ENCODE measurements at regions not wholly inside any gene's neighbourhood (a gene's known extent, or its start where the extent isn't known, plus 50 kb on each side); places are given as distances from the start of the nearest gene placed in this dataset.
"Not testable (repeated sequence)": the region's sequence is repeated elsewhere in the genome, so short reads cannot be mapped to it uniquely, and the experiment has no call there.

GRCh38 chr1:143870388-143870787 is 101.4 kb downstream of the FAM72C start:
- H3K27me3 ChIP-seq (ENCODE audit: low read depth); H3K27ac ChIP-seq (replicated peaks); DNase-seq; H3K4me1 ChIP-seq; H3K36me3 ChIP-seq; H3K4me3 ChIP-seq; H3K9me3 ChIP-seq (replicated peaks); intact Hi-C loops (cut with micrococcal nuclease): not testable (repeated sequence)

- DNase-seq; H3K36me3 ChIP-seq; intact Hi-C loops (cut with micrococcal nuclease); H3K9me3 ChIP-seq (replicated peaks); H3K4me3 ChIP-seq; H3K4me1 ChIP-seq; H3K27ac ChIP-seq (replicated peaks); H3K27me3 ChIP-seq (ENCODE audit: low read depth): not testable (repeated sequence)
Measured at GRCh38 chr1:143867590-143868220, 104.1 kb downstream of the FAM72C start.

GRCh38 chr1:143863901-143864520 is 107.8 kb downstream of the FAM72C start:
- DNase-seq; intact Hi-C loops (cut with micrococcal nuclease); H3K36me3 ChIP-seq; H3K27ac ChIP-seq (replicated peaks); H3K27me3 ChIP-seq (ENCODE audit: low read depth); H3K4me3 ChIP-seq; H3K9me3 ChIP-seq (replicated peaks); H3K4me1 ChIP-seq: not testable (repeated sequence)

- H3K27ac ChIP-seq (replicated peaks); H3K4me3 ChIP-seq; H3K4me1 ChIP-seq; H3K27me3 ChIP-seq (ENCODE audit: low read depth); H3K9me3 ChIP-seq (replicated peaks); DNase-seq; H3K36me3 ChIP-seq; intact Hi-C loops (cut with micrococcal nuclease): not testable (repeated sequence)
Measured at GRCh38 chr1:143862722-143863121, 109.1 kb downstream of the FAM72C start.

- H3K36me3 ChIP-seq; H3K4me1 ChIP-seq; H3K9me3 ChIP-seq (replicated peaks); H3K4me3 ChIP-seq; H3K27me3 ChIP-seq (ENCODE audit: low read depth); DNase-seq; intact Hi-C loops (cut with micrococcal nuclease); H3K27ac ChIP-seq (replicated peaks): not testable (repeated sequence)
Measured at GRCh38 chr1:143861306-143861705, 110.5 kb downstream of the FAM72C start.

GRCh38 chr1:143855867-143856266 is 115.9 kb downstream of the FAM72C start:
- H3K9me3 ChIP-seq (replicated peaks); H3K36me3 ChIP-seq; intact Hi-C loops (cut with micrococcal nuclease); DNase-seq; H3K4me1 ChIP-seq; H3K27me3 ChIP-seq (ENCODE audit: low read depth); H3K4me3 ChIP-seq; H3K27ac ChIP-seq (replicated peaks): not testable (repeated sequence)

GRCh38 chr1:143854069-143854468 is 117.7 kb downstream of the FAM72C start:
- DNase-seq; intact Hi-C loops (cut with micrococcal nuclease): not testable (repeated sequence)

GRCh38 chr1:143850637-143851036 is 121.1 kb downstream of the FAM72C start:
- H3K36me3 ChIP-seq; intact Hi-C loops (cut with micrococcal nuclease); H3K27me3 ChIP-seq (ENCODE audit: low read depth); H3K27ac ChIP-seq (replicated peaks); DNase-seq; H3K4me1 ChIP-seq; H3K4me3 ChIP-seq: not testable (repeated sequence)
- peaks cover 14% of the 10 kb centered on the region for H3K9me3 ChIP-seq (replicated peaks)

More at GRCh38 chr1:143854069-143854468, 117.7 kb downstream of the FAM72C start:
- not testable (repeated sequence) for H3K27me3 ChIP-seq (ENCODE audit: low read depth); H3K4me3 ChIP-seq; H3K4me1 ChIP-seq; H3K27ac ChIP-seq (replicated peaks); H3K36me3 ChIP-seq
- peaks cover 14% of the 10 kb centered on the region for H3K9me3 ChIP-seq (replicated peaks)

GRCh38 chr1:143848859-143849258 is 122.9 kb downstream of the FAM72C start:
- peaks cover 14% of the 10 kb centered on the region for H3K9me3 ChIP-seq (replicated peaks)
- H3K27me3 ChIP-seq (ENCODE audit: low read depth); DNase-seq; H3K4me3 ChIP-seq; H3K36me3 ChIP-seq; intact Hi-C loops (cut with micrococcal nuclease); H3K27ac ChIP-seq (replicated peaks); H3K4me1 ChIP-seq: not testable (repeated sequence)

GRCh38 chr1:143845193-143845592 is 126.6 kb downstream of the FAM72C start:
- intact Hi-C loops (cut with micrococcal nuclease): not testable (repeated sequence)

GRCh38 chr1:143842058-143842457 is 129.7 kb downstream of the FAM72C start:
- peaks cover 28% of the 10 kb centered on the region for H3K27me3 ChIP-seq (ENCODE audit: low read depth)
- H3K9me3 ChIP-seq (replicated peaks); H3K36me3 ChIP-seq; H3K27ac ChIP-seq (replicated peaks); H3K4me3 ChIP-seq; intact Hi-C loops (cut with micrococcal nuclease); DNase-seq; H3K4me1 ChIP-seq: not testable (repeated sequence)

More at GRCh38 chr1:143845193-143845592, 126.6 kb downstream of the FAM72C start:
- H3K9me3 ChIP-seq (replicated peaks); H3K4me1 ChIP-seq; H3K36me3 ChIP-seq; DNase-seq; H3K27ac ChIP-seq (replicated peaks); H3K4me3 ChIP-seq; H3K27me3 ChIP-seq (ENCODE audit: low read depth): not testable (repeated sequence)

GRCh38 chr1:143839182-143839581 is 132.6 kb downstream of the FAM72C start:
- H3K4me3 ChIP-seq; intact Hi-C loops (cut with micrococcal nuclease); H3K4me1 ChIP-seq; DNase-seq; H3K36me3 ChIP-seq; H3K9me3 ChIP-seq (replicated peaks); H3K27ac ChIP-seq (replicated peaks): not testable (repeated sequence)
- H3K27me3 ChIP-seq (ENCODE audit: low read depth): peaks cover 28% of the 10 kb centered on the region

- H3K9me3 ChIP-seq (replicated peaks); H3K27ac ChIP-seq (replicated peaks); DNase-seq; H3K4me1 ChIP-seq; H3K36me3 ChIP-seq; intact Hi-C loops (cut with micrococcal nuclease); H3K4me3 ChIP-seq: not testable (repeated sequence)
- H3K27me3 ChIP-seq (ENCODE audit: low read depth): peaks cover 28% of the 10 kb centered on the region
Measured at GRCh38 chr1:143838598-143838929, 133.2 kb downstream of the FAM72C start.

- H3K36me3 ChIP-seq; intact Hi-C loops (cut with micrococcal nuclease); H3K9me3 ChIP-seq (replicated peaks); H3K4me3 ChIP-seq; H3K27ac ChIP-seq (replicated peaks); H3K4me1 ChIP-seq; DNase-seq: not testable (repeated sequence)
- H3K27me3 ChIP-seq (ENCODE audit: low read depth): peaks cover 24% of the 10 kb centered on the region
Measured at GRCh38 chr1:143837924-143838597, 133.7 kb downstream of the FAM72C start.

Data from left ventricle myocardium inferior (tissue), 1 donor.